PC-9 (cell line): ENCODE measurements at regions not wholly inside any gene's neighbourhood (a gene's known extent, or its start where the extent isn't known, plus 50 kb on each side); places are given as distances from the start of the nearest gene placed in this dataset.

Experiments
- BruUV-seq: library from RNA; stranded (reverse); fragments of 400-500 nt; replicated peaks from 2 replicates; lab custom pipeline; 2021; lab: Mats Ljungman, UMichigan
- CTCF ChIA-PET: fragments of 300-600 bp; sonication (Branson Sonifier 250); formaldehyde crosslinking; loops from one replicate; lab custom pipeline; 2022; ENCODE audit warnings: antibody characterized with exemption; lab: Charles Lee
- POLR2A ChIA-PET: fragments of 300-600 bp; sonication (Branson Sonifier 250); formaldehyde crosslinking; loops from one replicate; lab custom pipeline; 2022; ENCODE audit warnings: antibody characterized with exemption; ENCODE audit not compliant: unreplicated experiment; lab: Charles Lee
- DNase-seq, 2 experiments: peaks; one replicate each; pipeline versions ENCODE4 v3.0.0 to v3.0.0-alpha.2; 2015 to 2022; ENCODE audit warnings: mixed read lengths in 1 of 2
- H2AFZ ChIP-seq: fragments of 200-600 bp; sonication (generic); 2 replicates; pipeline ENCODE4 v1.8.1; 2017; ENCODE audit warnings: antibody characterized with exemption
- H3F3A ChIP-seq: fragments of 200-600 bp; sonication (generic); 2 replicates; pipeline ENCODE4 v1.8.1; 2017; ENCODE audit warnings: antibody characterized with exemption, mild to moderate bottlenecking, low read depth; ENCODE audit not compliant: insufficient read depth
- H3K27ac ChIP-seq: fragments of 200-600 bp; sonication (generic); 2 replicates; pipeline ENCODE4 v1.6.1; 2016; ENCODE audit warnings: mixed run types
- H3K27me3 ChIP-seq: fragments of 200-600 bp; sonication (generic); 2 replicates; pipeline ENCODE4 v1.6.1; 2016; ENCODE audit warnings: low read depth, mixed run types; ENCODE audit not compliant: insufficient read depth
- H3K36me3 ChIP-seq: fragments of 200-600 bp; sonication (generic); 2 replicates; pipeline ENCODE4 v1.6.1; 2016; ENCODE audit warnings: low read depth, mixed run types
- H3K4me1 ChIP-seq: fragments of 200-600 bp; sonication (generic); replicated peaks from 2 replicates; pipeline ENCODE4 v1.6.1; 2016; ENCODE audit warnings: mixed run types; ENCODE audit not compliant: insufficient read depth
- H3K4me2 ChIP-seq: fragments of 200-600 bp; sonication (generic); 2 replicates; pipeline ENCODE4 v1.6.1; 2017; ENCODE audit warnings: mixed run types
- H3K4me3 ChIP-seq: fragments of 200-600 bp; sonication (generic); 2 replicates; pipeline ENCODE4 v1.6.1; 2016; ENCODE audit warnings: mixed run types
- H3K79me2 ChIP-seq: fragments of 200-600 bp; sonication (generic); 2 replicates; pipeline ENCODE4 v1.6.1; 2017; ENCODE audit warnings: low read depth, mixed run types
- H3K9me2 ChIP-seq: fragments of 200-600 bp; sonication (generic); 2 replicates; pipeline ENCODE4 v1.8.1; 2017; ENCODE audit warnings: mild to moderate bottlenecking; ENCODE audit not compliant: insufficient read depth
- H3K9me3 ChIP-seq: fragments of 200-600 bp; sonication (generic); 2 replicates; pipeline ENCODE4 v1.8.1; 2016; ENCODE audit warnings: low read depth; ENCODE audit not compliant: insufficient read depth
- H4K20me1 ChIP-seq: fragments of 200-600 bp; sonication (generic); 2 replicates; pipeline ENCODE4 v1.8.1; 2017; ENCODE audit not compliant: insufficient read depth
- EZH2 ChIP-seq: fragments of 200-600 bp; sonication (generic); IDR thresholded peaks from 2 replicates; pipeline ENCODE4 v1.8.0; 2017; ENCODE audit warnings: antibody characterized with exemption, low read depth
- intact Hi-C: fragments of 100-400 bp; cut with micrococcal nuclease; formaldehyde crosslinking; loops from one replicate; pipeline ENCODE4 v1.10.0; 2022; ENCODE audit not compliant: unreplicated experiment
- TF ChIP-seq, protein P1 (sequence below): fragments of 200-600 bp; sonication (generic); conservative IDR thresholded peaks from 2 replicates; pipeline ENCODE4 v1.6.1; 2017; ENCODE audit warnings: mixed run types, antibody characterized with exemption, mild to moderate bottlenecking, moderate library complexity

DNA sequence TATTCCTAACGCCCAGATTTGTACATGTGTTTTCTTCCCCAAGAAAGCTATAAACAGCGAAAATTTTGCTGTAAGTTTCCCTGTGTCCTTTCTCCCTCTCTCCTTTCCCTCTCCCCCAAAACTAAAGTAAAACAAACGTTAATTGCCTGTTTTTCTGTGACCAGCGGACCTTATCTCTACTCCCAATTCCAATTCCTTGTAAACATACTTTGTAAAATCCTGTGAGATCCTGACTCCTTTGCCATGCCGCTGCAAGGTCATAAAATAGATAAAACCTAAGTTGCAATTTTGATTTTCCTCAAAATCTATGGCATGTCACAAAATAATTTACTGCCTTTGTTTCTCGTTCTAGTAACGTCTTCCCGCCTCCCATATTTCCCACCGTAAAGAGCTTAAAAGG, 217.6 kb downstream of the USP6NL start:
- H3K4me2 ChIP-seq = no peak overlapping the region
- CTCF ChIA-PET = no interaction called here
- H3K27me3 ChIP-seq = peaks cover 92% of the 10 kb centered on the region
- no peaks in the 10 kb centered on the region for H3K9me3 ChIP-seq
- H3K79me2 ChIP-seq = no peaks in the 10 kb centered on the region
- H3K4me3 ChIP-seq = no peak overlapping the region
- 0 out of 2 replicates have a peak, but pooled peaks have one; percentile 63 for TF ChIP-seq EZH2
- TF ChIP-seq, protein P1, sequence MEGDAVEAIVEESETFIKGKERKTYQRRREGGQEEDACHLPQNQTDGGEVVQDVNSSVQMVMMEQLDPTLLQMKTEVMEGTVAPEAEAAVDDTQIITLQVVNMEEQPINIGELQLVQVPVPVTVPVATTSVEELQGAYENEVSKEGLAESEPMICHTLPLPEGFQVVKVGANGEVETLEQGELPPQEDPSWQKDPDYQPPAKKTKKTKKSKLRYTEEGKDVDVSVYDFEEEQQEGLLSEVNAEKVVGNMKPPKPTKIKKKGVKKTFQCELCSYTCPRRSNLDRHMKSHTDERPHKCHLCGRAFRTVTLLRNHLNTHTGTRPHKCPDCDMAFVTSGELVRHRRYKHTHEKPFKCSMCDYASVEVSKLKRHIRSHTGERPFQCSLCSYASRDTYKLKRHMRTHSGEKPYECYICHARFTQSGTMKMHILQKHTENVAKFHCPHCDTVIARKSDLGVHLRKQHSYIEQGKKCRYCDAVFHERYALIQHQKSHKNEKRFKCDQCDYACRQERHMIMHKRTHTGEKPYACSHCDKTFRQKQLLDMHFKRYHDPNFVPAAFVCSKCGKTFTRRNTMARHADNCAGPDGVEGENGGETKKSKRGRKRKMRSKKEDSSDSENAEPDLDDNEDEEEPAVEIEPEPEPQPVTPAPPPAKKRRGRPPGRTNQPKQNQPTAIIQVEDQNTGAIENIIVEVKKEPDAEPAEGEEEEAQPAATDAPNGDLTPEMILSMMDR = no peak
- H3K36me3 ChIP-seq = no peaks in the 10 kb centered on the region
- no peaks in the 10 kb centered on the region for H4K20me1 ChIP-seq
- POLR2A ChIA-PET = no interaction called here
- H2AFZ ChIP-seq = no peak overlapping the region
- no peaks in the 10 kb centered on the region for H3K9me2 ChIP-seq
- no peak for DNase-seq
- no TSS peak for BruUV-seq
- no peaks in the 10 kb centered on the region for H3F3A ChIP-seq
- no peaks in the 10 kb centered on the region for H3K4me1 ChIP-seq
- intact Hi-C loops = no loop called here
- no peak overlapping the region for H3K27ac ChIP-seq

DNA sequence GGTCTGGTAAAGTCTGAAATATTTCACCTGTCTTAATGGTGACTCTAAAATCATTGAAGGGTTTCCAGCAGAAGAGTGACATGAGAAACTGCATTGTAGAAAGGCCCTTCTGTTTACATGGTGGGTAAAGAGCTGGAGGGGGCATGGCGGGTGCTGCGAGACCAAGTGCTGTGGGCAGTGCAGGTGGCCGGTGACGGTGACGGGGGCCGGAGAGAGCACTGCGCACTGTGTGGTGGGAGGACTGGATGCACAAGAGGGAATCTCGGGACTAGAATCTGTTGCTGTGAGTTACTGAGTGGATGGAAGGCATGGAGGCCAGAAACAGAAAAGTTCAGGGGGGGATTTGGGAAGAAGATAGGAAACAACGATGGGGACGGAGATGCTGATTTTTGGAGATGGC, 218.7 kb downstream of the USP6NL start:
- ChIA-PET CTCF (interaction anchor here (0.7 kb wide), 1 partner anchor 605 kb away, joined by 3 read pairs; no protein-coding TSS in a partner anchor), POLR2A (no interaction called here)
- no peaks in the 10 kb centered on the region for H3K9me3 ChIP-seq
- no peaks in the 10 kb centered on the region for H3K4me1 ChIP-seq
- H2AFZ ChIP-seq = no peak overlapping the region
- no peak overlapping the region for H3K4me3 ChIP-seq
- H3K79me2 ChIP-seq = no peaks in the 10 kb centered on the region
- no peaks in the 10 kb centered on the region for H3K36me3 ChIP-seq
- no TSS peak for BruUV-seq
- H3K27ac ChIP-seq = no peak overlapping the region
- no peak overlapping the region for H3K4me2 ChIP-seq
- intact Hi-C loops = no loop called here
- no peak for TF ChIP-seq EZH2
- TF ChIP-seq, protein P1 = no peak
- no peaks in the 10 kb centered on the region for H3F3A ChIP-seq
- H3K27me3 ChIP-seq = peaks cover 91% of the 10 kb centered on the region
- no peaks in the 10 kb centered on the region for H3K9me2 ChIP-seq
- H4K20me1 ChIP-seq = no peaks in the 10 kb centered on the region
- no peak for DNase-seq

DNA sequence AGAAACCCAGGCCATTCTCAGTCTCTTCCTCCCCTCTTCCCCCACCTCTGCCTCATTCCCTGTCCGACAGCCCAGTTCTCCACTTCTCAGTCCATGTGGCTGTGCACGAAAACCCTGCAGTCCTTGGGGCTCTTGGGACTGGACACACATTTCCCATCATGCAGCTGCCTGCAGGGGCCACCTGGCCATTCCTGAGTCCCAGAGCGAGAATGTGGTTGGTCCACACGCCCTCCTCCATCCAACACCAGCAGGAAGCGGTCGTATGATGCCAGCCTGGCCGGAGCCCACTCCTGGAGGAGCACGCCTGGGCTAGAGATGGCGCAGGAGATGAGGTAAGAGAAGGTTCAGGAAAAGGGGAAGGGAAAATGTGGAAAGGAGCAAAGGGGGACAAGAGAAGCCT, 222.5 kb downstream of the USP6NL start:
- H3K79me2 ChIP-seq = no peaks in the 10 kb centered on the region
- intact Hi-C loops = no loop called here
- BruUV-seq = no TSS peak
- no peak overlapping the region for H3K4me2 ChIP-seq
- H3K4me3 ChIP-seq = no peak overlapping the region
- H3F3A ChIP-seq = no peaks in the 10 kb centered on the region
- peaks cover 90% of the 10 kb centered on the region for H3K27me3 ChIP-seq
- no peaks in the 10 kb centered on the region for H3K9me2 ChIP-seq
- H3K9me3 ChIP-seq = no peaks in the 10 kb centered on the region
- TF ChIP-seq, protein P1 = no peak
- TF ChIP-seq EZH2 = no peak
- POLR2A ChIA-PET = no interaction called here
- no peaks in the 10 kb centered on the region for H3K4me1 ChIP-seq
- CTCF ChIA-PET = no interaction called here
- no peak overlapping the region for H2AFZ ChIP-seq
- no peak for DNase-seq
- H3K27ac ChIP-seq = no peak overlapping the region
- H3K36me3 ChIP-seq = no peaks in the 10 kb centered on the region
- H4K20me1 ChIP-seq = no peaks in the 10 kb centered on the region
